HG03039 (cell line): ENCODE measurements at regions not wholly inside any gene's neighbourhood (a gene's known extent, or its start where the extent isn't known, plus 50 kb on each side); places are given as distances from the start of the nearest gene placed in this dataset.
"Not testable (repeated sequence)": the region's sequence is repeated elsewhere in the genome, so short reads cannot be mapped to it uniquely, and the experiment has no call there.

Experiments
- ATAC-seq: cut with Tn5 transposase; IDR thresholded peaks from one replicate; pipeline ENCODE4 v1.9.1; 2021; ENCODE audit warnings: mild to moderate bottlenecking, moderate library complexity; ENCODE audit not compliant: unreplicated experiment

DNA sequence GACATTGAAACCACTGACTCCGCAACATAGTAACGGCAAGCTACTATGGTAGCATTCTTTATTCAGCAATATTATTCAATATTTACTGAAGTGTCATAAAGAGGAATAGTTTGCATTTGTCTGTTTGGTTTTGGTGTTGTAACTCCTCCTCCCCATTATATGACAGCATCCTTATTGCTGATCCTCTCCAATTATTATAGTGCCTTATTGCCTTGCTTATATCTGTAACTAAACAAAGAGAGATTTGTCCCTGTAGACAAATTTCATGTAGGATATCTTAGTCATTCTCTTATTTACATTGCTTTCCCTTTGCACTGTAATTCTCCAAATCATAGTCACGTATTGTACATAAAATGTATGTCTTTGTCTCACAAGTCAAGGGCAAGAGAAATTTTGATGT is 1041.2 kb upstream of the ZEB2 start:
- no peak for ATAC-seq

DNA sequence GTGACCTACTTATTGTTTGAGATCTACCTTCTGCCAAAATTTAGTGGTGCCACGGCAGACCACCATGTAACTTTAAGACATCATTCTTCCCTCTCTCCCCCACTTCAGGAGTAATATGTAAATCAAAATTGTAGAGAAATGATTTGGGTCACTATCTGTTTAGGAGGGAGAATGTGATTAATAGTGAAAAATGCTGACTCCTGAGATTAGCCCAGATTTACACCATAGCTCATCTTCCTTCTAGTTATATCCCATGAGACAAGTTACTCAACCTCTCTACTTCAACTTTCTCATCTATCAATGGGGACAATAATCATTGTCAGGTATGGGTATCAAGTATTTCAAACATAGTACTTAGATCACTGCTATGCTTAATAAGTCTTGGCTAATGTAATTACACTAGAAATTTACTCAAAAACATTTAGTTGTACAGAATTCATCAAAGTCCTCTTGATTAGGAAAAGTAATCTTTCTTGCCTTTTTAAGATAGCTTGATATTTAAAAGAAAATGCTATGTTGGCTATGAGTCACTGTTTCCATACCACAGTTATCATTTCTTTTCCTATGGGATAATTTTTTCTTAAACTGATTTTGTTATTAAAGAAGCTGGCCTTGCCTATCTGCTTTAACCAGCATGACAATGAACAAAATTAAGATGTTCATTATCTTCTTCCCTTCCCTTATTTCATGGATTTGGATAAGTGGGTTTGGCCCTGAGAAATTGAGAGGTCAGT is 1038.9 kb upstream of the ZEB2 start:
- no peak for ATAC-seq

DNA sequence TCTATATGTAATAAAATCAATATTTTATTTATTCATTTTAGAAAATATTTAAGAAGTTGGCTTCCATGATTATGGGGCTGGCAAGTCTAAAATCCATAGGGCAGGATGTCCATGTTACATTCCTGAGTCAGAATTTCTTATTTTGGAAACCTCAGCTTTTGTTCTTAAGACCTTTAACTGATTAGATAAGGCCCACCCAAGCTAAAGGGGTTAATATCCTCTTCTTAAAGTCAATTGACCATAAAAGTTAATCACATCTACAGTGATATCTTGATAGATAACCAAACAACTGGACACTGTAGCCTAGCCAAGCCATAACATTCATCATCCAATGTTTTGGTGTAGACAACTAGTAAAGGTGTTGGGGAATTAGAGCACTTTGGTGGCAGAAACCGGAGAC is 1035.4 kb upstream of the ZEB2 start:
- ATAC-seq, result no peak

DNA sequence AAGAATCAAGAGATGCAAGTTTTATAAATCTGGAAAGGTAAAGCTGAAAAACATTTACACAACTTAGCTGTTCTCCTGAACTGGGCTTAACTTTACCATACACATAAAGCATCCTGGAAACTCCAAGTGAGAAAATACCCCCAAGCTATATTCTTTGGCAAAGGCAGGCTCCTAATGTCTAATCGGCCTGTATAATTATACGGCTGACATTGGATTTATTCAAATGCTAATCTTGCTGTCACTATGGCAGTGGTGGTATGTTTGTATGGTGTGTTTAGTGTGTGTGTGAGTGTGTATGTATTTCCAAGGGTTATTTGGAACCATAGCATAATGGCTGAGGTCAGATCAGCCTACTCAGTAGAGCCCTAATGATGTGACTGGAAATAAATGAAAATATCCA is 1031.8 kb upstream of the ZEB2 start:
- no peak for ATAC-seq

DNA sequence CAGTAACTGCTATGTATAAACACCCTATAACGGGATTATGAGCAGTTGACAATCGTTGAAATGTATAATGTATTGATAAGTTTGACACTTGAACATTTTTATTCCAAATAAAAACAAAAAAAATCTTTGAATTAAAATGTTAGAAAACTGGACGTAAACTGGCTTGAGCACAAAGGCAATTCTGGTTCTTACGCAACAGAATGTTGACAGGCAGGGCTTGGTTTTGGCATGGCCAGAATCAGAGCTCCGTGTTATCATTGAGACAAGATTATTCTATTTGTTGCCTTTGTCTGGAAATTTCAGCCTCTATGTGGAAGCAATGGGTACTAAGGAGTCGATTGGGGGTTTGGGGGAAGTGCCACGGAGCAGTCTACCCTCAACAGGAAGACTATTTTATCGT is 1028.6 kb upstream of the ZEB2 start:
- ATAC-seq, result no peak

DNA sequence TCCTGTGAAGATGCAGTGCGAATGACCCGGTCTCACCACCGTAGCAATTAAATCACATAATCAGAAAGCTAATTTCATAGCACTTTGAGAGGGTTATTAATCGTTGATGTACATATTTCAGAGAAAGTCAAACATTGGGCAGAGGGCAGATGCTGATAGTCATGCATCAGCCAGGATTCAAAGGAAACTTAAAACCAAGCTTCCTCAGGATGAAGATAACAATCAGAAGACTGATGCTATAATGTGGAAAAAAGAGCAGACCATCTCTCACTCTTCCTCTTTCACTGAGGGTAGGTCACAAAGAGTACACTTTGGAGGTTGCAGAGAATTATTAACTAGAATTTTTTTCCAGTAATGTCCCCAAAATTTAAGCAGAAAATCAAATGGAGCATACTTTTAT is 1027.7 kb upstream of the ZEB2 start:
- no peak for ATAC-seq

DNA sequence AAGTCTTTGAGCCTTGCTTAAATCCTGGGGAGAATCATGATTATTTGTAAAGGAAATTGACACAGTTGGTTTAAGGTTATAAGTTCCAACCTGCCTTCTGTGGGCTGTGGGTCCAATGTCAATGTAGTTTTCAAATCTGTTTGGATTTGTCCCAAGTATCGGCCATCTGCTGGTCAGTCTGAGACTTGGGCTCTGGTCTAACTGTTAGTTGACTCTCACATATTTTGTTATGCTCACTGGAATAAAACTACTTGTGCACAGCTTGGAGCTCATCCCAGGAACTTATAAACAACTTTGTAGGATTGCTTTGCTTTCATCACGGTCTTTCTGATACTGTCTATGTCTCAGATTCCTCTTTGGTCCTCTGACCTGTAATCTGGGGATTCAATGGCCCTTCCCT is 1026.2 kb upstream of the ZEB2 start:
- no peak for ATAC-seq

DNA sequence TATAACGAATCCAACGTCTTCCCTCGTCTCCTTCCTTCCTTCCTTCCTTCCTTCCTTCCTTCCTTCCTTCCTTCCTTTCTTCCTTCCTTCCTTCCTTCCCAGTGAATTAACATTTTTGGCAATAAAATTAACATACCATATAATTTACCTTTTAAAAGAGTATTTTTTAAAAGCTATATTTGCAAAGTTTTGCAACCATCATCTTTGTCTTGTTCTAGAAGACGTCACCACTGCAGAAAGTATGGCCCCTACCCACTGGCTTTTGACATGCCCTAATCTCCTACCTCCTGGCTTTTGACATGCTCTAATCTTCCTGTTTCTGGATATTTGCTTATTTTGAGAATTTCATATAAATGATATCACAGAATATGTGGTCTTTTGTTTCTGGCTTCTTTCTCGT is 1023.9 kb upstream of the ZEB2 start:
- no peak for ATAC-seq

DNA sequence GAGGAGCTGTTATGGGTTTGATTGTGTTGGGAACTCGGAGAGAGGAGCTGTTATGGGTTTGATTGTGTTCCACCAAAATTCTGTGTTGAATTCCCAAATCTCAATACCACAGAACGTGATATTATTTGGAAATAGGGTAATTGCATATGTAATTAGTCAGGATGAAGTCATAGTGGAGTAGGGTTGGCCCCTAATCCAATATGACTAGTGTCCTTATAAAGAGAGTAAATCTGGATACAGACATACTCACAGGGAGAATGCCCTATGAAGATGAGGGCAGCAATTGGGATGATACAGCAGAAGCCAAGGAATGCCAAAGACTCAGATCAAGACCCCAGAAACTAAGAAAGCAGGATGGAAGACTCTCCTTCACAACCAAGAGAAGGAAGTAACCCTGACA is 1023.2 kb upstream of the ZEB2 start:
- ATAC-seq, result no peak

DNA sequence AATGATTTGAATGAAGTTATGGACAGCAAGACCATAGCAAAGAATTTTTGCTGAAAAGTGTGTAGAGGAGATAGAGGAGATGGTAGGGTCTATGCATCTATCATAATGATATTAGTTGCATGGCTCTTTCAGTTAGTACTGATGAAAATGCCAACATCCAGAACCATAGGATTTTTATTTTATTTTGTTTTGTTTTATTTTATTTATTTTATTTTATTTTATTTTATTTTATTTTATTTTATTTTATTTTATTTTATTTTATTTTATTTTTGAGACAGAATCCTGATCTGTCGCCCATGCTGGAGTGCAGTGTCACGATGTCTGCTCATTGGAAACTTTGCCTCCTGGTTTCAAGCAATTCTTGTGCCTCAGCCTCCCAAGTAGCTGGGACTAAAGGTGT is 1021.1 kb upstream of the ZEB2 start:
- no peak for ATAC-seq

DNA sequence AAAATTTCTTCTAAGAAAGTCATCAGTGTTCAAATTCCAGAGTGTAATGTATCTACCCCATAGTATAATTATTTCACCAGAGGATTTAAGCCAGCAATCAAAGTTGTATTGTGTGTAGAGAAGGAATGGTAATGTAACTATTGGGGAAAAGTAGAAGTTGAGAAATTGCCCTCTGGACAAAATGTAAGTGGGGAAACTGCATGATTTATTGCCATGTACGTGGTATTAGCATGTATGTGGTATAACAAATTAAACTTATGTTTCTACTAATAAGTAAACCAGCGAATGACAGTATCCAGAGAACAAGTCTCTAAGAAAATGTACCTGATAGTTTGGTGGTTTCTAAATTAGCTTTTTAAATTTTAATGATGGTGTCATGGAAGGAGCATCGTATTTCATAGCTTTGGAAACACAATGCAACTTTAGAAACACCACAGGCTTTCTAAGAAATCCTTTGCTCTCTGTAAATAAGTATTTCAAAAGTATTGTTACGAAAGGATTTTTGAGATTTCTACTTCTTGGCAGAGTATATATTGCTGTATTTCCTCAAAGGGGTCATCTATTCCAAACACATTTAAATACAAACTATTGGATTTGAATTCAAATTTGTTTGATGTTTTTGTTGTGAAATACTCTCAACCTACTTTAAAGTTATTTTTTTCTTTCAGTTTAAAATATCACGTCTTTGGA is 1018.9 kb upstream of the ZEB2 start:
- ATAC-seq, result no peak

DNA sequence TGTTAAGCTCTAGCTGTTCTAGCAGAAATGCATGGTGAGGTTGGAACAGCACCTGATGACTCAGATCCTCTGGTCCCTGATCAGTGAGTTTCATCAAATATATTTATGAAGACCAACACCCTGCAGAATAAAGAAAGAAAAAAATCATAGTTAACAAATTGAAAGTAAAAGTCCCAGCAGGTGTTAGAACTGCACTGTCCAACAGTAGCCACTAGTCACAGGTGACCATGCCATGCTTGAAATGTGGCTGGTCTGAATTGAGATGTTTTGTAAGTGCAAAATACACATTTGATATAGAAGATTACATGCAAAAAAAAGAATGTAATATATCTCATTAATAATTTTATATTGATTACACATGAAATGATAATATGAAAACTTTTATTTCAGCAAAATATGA is 1010.7 kb upstream of the ZEB2 start:
- ATAC-seq, result no peak

DNA sequence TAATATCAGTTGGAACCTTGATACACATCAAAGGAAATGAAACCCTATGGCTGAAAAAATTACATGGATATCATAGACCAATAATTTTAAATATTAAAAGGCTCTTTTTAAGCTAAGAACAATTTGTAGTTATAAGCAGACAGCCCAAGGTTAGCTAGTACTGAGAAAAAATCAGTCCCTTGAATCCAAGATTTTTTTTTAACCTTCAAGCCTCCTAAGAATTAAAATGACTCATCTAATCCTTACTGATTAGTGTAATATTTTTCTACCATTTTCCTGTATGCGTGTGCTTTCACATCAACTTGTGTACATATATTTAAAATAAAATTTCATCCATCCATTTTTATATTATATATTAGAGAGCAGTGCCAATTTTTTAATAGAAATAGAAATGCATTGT is 1004.9 kb upstream of the ZEB2 start:
- ATAC-seq, result no peak

DNA sequence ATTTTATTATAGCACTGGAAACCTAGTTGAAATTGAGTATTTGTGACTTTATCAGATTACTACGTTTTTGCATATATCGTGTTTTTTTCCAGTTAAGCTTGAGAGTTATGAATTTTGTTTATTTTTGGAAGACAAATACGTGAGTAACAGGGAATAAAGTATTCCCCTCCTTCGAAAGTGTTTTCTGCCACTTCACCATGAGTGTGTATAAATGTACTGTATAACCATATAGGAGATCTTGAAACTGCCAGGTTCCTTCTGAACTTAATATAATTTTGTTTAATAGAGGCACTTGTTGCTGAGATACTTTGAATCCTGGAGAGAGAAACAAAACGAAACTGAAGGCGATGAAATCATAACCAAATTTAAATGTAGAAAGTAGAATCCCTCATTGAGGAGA is 1004.4 kb upstream of the ZEB2 start:
- ATAC-seq, result no peak

DNA sequence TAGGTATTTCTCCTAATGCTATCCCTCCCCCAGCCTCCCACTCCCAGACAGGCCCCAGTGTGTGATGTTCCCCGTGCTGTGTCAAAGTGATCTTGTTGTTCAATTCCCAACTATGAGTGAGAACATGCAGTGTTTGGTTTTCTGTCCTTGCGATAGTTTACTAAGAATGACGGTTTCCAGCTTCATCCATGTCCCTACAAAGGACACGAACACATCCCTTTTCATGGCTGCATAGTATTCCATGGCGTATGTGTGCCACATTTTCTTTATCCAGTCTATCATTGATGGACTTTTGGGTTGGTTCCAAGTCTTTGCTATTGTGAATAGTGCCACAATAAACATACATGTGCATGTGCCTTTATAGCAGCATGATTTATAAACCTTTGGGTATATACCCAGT is 999.3 kb upstream of the ZEB2 start:
- not testable (repeated sequence) for ATAC-seq

DNA sequence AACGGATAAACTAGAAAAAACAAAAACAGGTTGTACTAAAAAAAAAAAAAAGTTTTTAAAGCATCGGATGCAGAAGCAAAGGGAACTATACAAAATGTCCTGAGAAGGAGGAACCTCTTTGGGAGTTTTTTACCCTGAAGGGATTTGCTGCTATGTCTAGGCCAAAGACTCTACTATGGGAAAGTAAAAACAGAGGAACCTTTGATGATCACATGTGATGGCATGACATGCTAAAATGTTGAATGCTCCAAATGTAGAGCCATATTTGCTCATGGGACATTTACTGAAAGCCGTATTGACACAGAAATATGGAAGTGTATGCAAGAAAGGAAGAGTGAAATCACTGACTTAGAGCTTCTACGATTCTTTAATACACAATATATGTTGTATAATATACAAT is 992.0 kb upstream of the ZEB2 start:
- ATAC-seq, result no peak

DNA sequence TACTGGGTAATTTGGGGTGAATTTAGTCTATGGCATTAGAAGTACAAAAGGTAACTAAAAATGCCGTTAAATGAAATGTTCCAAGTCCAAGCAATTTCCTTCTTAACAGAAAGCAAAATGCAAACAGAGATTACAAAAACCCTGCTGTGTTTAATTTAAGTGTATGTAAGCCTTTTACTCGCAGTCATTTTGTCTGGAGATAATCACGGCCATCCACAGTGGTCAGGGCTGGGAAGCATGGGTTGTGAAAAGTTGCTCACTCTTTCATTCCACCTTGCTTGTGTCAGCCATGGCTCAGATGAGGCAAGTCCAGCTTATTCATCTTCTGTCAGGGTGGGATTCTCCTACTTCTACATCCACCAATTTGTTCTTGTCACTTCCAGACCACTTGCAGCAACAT is 983.6 kb upstream of the ZEB2 start:
- no peak for ATAC-seq

DNA sequence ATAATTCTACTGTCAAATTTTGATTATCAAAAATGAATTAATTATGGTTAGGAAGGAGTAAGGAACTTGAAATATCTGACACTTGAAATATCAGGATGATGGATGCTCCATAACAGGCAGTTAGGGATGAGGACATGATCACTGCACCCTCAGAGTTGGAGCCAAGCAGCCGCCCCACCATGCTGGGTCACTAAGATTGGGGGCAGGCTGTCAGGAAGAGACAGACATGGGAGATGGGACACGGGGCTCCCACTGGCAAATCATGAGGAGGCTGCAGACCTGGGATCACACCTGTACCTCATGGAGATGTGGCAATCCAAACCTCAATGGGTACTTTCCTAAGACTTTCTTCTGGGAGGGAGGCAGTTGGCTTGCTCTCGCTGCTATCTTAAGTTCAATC is 982.0 kb upstream of the ZEB2 start:
- no peak for ATAC-seq

DNA sequence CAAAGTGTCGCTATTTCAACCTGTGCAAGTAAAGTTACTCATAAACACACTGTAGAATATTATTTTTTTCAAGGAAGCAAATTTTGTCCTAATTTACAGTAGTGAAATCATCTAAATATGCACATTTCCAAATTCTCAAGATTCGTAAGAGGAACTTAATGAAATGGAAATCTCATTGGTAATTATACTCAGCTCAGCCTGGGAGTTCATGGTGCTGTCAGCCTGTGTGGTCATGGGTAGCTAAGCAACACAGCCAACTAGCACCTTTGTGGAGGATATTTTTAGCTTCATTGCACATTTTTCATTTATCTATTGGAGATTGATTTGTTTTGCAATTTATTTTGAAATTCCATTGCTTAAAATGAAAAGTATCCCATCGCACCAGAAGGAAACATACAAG is 975.7 kb upstream of the ZEB2 start:
- ATAC-seq, result no peak

DNA sequence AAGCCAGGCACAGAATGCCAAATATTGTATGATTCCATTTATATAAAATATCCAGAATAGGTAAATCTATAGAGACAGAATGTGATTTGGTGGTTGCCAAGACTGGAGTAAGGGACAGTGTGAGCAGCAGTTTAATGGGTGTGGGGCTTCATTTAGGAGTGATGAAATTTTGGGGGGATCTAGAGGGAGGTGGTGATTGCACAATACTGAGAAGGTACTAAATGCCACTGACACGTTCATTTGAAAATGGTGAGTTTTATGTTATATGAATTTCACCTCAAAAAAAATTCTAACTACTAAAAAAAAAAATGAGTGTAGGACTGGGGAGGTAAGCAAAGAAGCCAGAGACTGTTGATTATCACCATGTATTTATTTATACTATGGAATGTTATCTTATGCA is 974.5 kb upstream of the ZEB2 start:
- no peak for ATAC-seq

DNA sequence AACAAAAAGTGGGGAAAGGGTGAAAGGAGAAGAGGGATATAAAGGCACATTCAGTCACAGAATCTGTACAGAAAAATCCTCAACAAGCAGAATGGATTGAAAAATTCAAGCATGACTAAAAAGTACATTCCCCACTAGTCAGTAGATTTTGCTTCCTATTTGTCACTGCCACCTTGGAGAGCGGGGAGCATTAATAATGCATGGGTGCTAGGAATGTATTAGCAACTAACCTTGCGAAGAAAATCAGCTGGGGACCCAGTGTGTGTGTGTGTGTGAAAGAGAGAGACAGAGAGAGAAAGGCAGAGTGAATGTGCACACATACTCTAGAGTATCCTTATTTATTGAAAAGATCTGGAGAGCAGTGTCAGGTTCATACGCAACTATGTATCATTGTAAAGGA is 968.7 kb upstream of the ZEB2 start:
- ATAC-seq, result no peak

DNA sequence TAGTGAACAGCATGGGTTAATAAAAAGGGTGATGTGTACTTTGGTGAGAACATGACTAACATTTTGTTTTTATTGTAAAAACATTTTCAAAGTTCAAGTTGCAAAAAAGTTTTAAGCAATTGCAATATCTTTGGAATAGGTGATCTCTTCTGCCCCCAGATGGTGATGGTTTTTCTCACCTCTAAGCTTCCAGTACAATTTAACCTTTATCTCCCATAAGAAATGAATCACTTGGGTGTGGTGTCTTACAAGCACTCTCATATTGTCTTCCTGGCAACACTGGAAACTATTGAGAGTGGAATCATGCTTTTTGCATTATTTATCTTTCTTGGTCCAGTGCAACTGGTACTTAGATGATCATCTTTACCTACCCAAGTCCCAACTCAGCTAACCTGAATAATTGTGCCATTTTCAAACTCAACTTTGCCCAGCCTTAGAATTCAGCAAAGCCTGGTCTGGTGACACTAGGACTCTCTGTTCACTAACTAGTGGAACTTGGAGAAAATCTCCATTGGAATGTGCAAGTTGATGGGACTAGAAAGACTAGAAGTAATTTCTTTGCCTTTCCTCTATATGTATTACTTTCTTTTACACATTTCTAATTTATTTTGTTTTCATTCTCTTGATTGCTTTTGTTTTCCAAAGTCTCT is 964.7 kb upstream of the ZEB2 start:
- ATAC-seq, result no peak
